Epithelial cell of esophagus (primary cell): ENCODE measurements at regions not wholly inside any gene's neighbourhood (a gene's known extent, or its start where the extent isn't known, plus 50 kb on each side); places are given as distances from the start of the nearest gene placed in this dataset.

ENCODE experiments used
- DNase-seq: peaks from one replicate; pipeline ENCODE4 v3.0.0; 2010; ENCODE audit warnings: low read depth
- H3K4me3 ChIP-seq: 2 replicates; pipeline ENCODE4 v1.5.1; 2011; ENCODE audit warnings: mild to moderate bottlenecking, low read length, control low read depth
- CTCF ChIP-seq: IDR thresholded peaks from 2 replicates; pipeline ENCODE4 v1.5.1; 2011; ENCODE audit warnings: low read depth, mild to moderate bottlenecking, low read length, control low read depth, inconsistent platforms; ENCODE audit not compliant: insufficient read depth; ENCODE audit errors: missing control alignments

GRCh38 chr12:107361970-107362369, 268.6 kb upstream of the CRY1 start:
- DNase-seq: no peak
- H3K4me3 ChIP-seq: no peak overlapping the region
- no peak for TF ChIP-seq CTCF

- no peak overlapping the region for H3K4me3 ChIP-seq
- no peak for DNase-seq
- TF ChIP-seq CTCF: no peak
Measured at GRCh38 chr12:107362960-107363359, 269.6 kb upstream of the CRY1 start.

GRCh38 chr12:107364875-107365518, 271.6 kb upstream of the CRY1 start:
- no peak for TF ChIP-seq CTCF
- no peak for DNase-seq
- H3K4me3 ChIP-seq: no peak overlapping the region

GRCh38 chr12:107365703-107366102, 272.4 kb upstream of the CRY1 start:
- no peak for TF ChIP-seq CTCF
- no peak overlapping the region for H3K4me3 ChIP-seq
- no peak for DNase-seq

GRCh38 chr12:107366322-107366721, 273.0 kb upstream of the CRY1 start:
- no peak for TF ChIP-seq CTCF
- no peak for DNase-seq
- H3K4me3 ChIP-seq: no peak overlapping the region

- no peak for DNase-seq
- no peak for TF ChIP-seq CTCF
- H3K4me3 ChIP-seq: no peak overlapping the region
Measured at GRCh38 chr12:107368586-107368985, 275.2 kb upstream of the CRY1 start.

GRCh38 chr12:107369006-107369405, 275.7 kb upstream of the CRY1 start:
- TF ChIP-seq CTCF: no peak
- no peak overlapping the region for H3K4me3 ChIP-seq
- no peak for DNase-seq
